Hepatocyte (in vitro differentiated cells): ENCODE measurements at regions not wholly inside any gene's neighbourhood (a gene's known extent, or its start where the extent isn't known, plus 50 kb on each side); places are given as distances from the start of the nearest gene placed in this dataset.
A peak's percentile ranks its signal among the peaks of the same experiment; 100 is the strongest.

Experiments
- DNase-seq: peaks from one replicate; pipeline ENCODE4 v3.0.0-alpha.2; 2016; ENCODE audit warnings: low spot score
- H2AFZ ChIP-seq: fragments of 200-600 bp; sonication (generic); 2 replicates; pipeline ENCODE4 v1.6.0; 2016; ENCODE audit warnings: antibody characterized with exemption, mild to moderate bottlenecking
- H3K27ac ChIP-seq: fragments of 200-600 bp; sonication (generic); 2 replicates; pipeline ENCODE4 v1.5.1; 2016; ENCODE audit warnings: mild to moderate bottlenecking
- H3K27me3 ChIP-seq: fragments of 200-600 bp; sonication (generic); 2 replicates; pipeline ENCODE4 v1.6.1; 2016
- H3K36me3 ChIP-seq: fragments of 200-600 bp; sonication (generic); replicated peaks from 2 replicates; pipeline ENCODE4 v1.5.1; 2016; ENCODE audit warnings: low read depth; ENCODE audit not compliant: insufficient read depth
- H3K4me1 ChIP-seq: fragments of 200-600 bp; sonication (generic); 2 replicates; pipeline ENCODE4 v1.5.1; 2016; ENCODE audit warnings: mild to moderate bottlenecking, moderate library complexity; ENCODE audit not compliant: insufficient read depth
- H3K4me2 ChIP-seq: fragments of 200-600 bp; sonication (generic); 2 replicates; pipeline ENCODE4 v1.6.0; 2016
- H3K4me3 ChIP-seq: fragments of 200-600 bp; sonication (generic); 2 replicates; pipeline ENCODE4 v1.5.1; 2016; ENCODE audit warnings: mild to moderate bottlenecking
- H3K79me2 ChIP-seq: fragments of 200-600 bp; sonication (generic); 2 replicates; pipeline ENCODE4 v1.6.0; 2017; ENCODE audit warnings: mild to moderate bottlenecking
- H3K9me2 ChIP-seq: fragments of 200-600 bp; sonication (generic); replicated peaks from 2 replicates; pipeline ENCODE4 v1.6.0; 2017; ENCODE audit warnings: mild to moderate bottlenecking; ENCODE audit not compliant: insufficient read depth
- H3K9me3 ChIP-seq: fragments of 200-600 bp; sonication (generic); 2 replicates; pipeline ENCODE4 v1.5.1; 2016; ENCODE audit warnings: low read depth, mild to moderate bottlenecking
- H4K20me1 ChIP-seq: fragments of 200-600 bp; sonication (generic); 2 replicates; pipeline ENCODE4 v1.6.0; 2016; ENCODE audit warnings: mild to moderate bottlenecking; ENCODE audit not compliant: insufficient read depth, poor library complexity, severe bottlenecking
- EZH2 ChIP-seq: fragments of 200-600 bp; sonication (generic); IDR thresholded peaks from 2 replicates; pipeline ENCODE4 v1.6.1; 2016; ENCODE audit warnings: antibody characterized with exemption, mild to moderate bottlenecking, borderline replicate concordance
- EZH2phosphoT487 ChIP-seq: fragments of 200-600 bp; sonication (generic); IDR thresholded peaks from one replicate; pipeline ENCODE4 v1.6.1; 2018; ENCODE audit warnings: antibody characterized with exemption, mild to moderate bottlenecking, low read depth, moderate library complexity; ENCODE audit not compliant: unreplicated experiment, severe bottlenecking
- WGBS: methylation state at CpG from one replicate; pipeline ENCODE4 v1.1.6; 2016; ENCODE audit warnings: low lambda C conversion rate; ENCODE audit errors: missing lambda C conversion rate; 5-methylcytosine and 5-hydroxymethylcytosine counted together
- TF ChIP-seq, protein P1 (sequence below): fragments of 200-600 bp; sonication (generic); IDR thresholded peaks from 2 replicates; pipeline ENCODE4 v1.5.1; 2016; ENCODE audit warnings: antibody characterized with exemption, mild to moderate bottlenecking; ENCODE audit not compliant: poor library complexity

DNA sequence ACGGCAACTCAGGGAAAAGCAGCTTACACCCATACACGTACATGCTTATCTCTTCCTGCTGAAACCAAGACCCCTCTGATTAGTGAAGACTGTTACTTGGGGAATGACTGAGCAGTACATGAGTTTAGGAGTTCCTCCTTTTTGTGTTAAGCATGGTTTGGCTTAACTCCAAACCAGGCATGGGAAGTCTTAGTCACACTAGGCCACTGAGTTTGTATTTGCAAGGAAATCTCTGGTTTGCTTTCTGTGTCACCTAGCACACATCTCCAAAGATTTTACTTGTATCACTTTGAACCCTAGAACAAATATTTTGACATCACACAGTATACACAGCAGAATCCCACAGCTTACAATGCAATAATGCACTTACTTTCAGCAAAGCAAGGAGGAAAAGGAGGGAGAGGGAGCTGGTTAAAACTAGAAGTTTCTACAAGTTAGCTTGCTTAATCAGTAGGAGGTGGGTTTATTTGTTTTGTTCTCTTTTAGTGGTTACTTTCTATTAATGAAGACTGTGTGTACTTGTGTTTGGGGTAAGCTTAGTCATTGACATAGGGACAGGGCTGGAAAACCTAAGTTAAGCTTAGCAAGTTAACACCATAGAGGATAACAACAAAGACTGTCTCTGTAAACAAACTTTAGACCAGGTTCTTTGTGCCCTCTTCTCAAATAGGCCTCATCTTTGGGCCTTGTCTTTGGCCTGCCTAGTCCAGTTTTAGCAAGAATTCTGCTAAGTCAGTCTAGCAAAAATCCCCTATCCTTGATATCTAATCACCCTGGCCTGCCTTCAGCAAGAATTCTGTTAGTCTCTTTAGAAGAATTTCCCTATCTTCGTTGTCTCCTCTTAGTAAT lies 219.4 kb downstream of the MREG start:
- TF ChIP-seq EZH2 = no peak
- TF ChIP-seq, protein P1, sequence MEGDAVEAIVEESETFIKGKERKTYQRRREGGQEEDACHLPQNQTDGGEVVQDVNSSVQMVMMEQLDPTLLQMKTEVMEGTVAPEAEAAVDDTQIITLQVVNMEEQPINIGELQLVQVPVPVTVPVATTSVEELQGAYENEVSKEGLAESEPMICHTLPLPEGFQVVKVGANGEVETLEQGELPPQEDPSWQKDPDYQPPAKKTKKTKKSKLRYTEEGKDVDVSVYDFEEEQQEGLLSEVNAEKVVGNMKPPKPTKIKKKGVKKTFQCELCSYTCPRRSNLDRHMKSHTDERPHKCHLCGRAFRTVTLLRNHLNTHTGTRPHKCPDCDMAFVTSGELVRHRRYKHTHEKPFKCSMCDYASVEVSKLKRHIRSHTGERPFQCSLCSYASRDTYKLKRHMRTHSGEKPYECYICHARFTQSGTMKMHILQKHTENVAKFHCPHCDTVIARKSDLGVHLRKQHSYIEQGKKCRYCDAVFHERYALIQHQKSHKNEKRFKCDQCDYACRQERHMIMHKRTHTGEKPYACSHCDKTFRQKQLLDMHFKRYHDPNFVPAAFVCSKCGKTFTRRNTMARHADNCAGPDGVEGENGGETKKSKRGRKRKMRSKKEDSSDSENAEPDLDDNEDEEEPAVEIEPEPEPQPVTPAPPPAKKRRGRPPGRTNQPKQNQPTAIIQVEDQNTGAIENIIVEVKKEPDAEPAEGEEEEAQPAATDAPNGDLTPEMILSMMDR = no peak
- TF ChIP-seq EZH2phosphoT487 = no peak
- Histone ChIP-seq H2AFZ (peak overlapping the region; percentile 20), H3K27ac (peak overlapping the region; percentile 79), H3K4me1 (peaks cover 23% of the 10 kb centered on the region), H3K27me3 (no peaks in the 10 kb centered on the region), H3K4me3 (no peak overlapping the region), H3K36me3 (no peaks in the 10 kb centered on the region), H3K4me2 (no peak overlapping the region), H4K20me1 (no peaks in the 10 kb centered on the region), H3K79me2 (no peaks in the 10 kb centered on the region), H3K9me3 (no peaks in the 10 kb centered on the region), H3K9me2 (no peaks in the 10 kb centered on the region)
- DNase-seq = peak; percentile 68
- 34% methylated on average over 3 of the region's 3 CpGs for WGBS

DNA sequence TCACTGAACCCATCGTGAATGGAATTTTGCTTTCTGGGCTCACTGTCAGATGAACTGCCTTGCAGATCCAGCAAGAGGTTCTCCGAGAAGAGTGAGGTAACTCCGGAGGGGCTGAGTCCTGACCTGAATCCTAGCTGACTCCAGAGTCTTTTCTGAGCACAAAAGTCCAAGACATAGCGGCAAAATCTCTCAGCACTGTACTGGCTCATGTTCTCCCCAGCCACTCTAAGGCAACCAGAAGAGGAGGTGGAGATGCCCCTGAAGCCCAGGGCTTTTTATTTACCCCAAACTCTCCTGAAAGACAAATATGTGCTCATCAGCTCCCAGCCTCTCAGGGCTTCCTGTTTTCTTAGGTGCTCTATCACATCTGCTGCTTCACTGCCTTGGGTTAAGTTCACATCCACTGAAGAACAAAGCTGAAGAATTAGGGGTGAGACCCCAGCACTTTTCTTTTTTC lies 221.8 kb downstream of the MREG start:
- Histone ChIP-seq H3K79me2 (no peaks in the 10 kb centered on the region), H4K20me1 (no peaks in the 10 kb centered on the region), H3K27ac (peak overlapping the region; percentile 32), H3K27me3 (no peaks in the 10 kb centered on the region), H3K36me3 (no peaks in the 10 kb centered on the region), H3K4me1 (peaks cover 23% of the 10 kb centered on the region), H2AFZ (no peak overlapping the region), H3K9me2 (no peaks in the 10 kb centered on the region), H3K4me3 (no peak overlapping the region), H3K9me3 (no peaks in the 10 kb centered on the region), H3K4me2 (no peak overlapping the region)
- DNase-seq = no peak
- WGBS = 70% methylated on average over 4 of the region's 4 CpGs
- TF ChIP-seq, protein P1 = no peak
- no peak for TF ChIP-seq EZH2phosphoT487
- TF ChIP-seq EZH2 = no peak

DNA sequence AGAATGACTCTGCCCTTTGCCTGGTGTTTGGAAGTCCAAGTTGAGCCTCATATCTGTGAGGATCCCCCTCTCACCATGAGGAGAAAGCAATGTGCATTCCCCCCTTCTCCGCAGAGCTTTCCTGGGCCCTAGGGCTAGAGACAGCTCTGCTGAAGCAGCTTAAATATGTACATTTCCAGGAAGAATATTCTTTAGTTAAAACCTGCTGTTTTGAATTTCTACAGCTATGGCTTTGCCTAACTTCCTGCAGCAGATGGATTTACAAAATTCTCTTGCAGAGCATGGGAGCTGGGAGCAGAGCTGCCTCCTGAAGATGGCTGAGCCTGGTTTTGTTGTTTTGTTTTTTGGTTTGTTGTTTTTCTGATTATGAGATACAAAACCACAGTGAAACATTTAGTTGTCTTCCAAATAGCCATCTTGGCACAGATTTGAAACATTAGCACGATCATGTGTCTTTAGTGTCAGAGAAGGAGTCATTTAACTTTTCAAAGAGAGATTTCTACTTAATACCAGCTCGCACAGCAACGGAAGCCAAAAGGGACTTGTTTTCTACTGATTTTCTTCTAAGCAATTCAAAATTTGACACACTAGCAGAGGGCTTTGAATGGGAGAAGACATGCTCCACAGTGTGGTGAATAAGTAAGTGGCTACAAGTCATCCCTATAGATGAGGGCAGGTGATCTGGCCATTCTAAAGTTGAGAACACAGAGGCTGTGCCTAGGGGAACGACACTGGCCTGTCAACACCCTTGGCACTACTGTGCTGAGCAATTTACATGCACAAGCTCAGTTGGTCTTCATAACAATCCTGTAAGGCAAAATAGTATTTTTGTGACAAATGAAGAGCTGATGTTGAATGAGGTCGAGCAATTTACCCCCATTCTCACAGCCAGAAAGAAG lies 222.6 kb downstream of the MREG start:
- TF ChIP-seq EZH2 (no peak), EZH2phosphoT487 (no peak)
- TF ChIP-seq, protein P1 = no peak
- no peak for DNase-seq
- no peaks in the 10 kb centered on the region for H4K20me1 ChIP-seq
- no peak overlapping the region for H3K4me2 ChIP-seq
- H3K36me3 ChIP-seq = no peaks in the 10 kb centered on the region
- 91% methylated on average over 6 of the region's 6 CpGs for WGBS
- no peak overlapping the region for H2AFZ ChIP-seq
- no peaks in the 10 kb centered on the region for H3K9me3 ChIP-seq
- no peaks in the 10 kb centered on the region for H3K27me3 ChIP-seq
- peaks cover 29% of the 10 kb centered on the region for H3K4me1 ChIP-seq
- H3K9me2 ChIP-seq = no peaks in the 10 kb centered on the region
- no peaks in the 10 kb centered on the region for H3K79me2 ChIP-seq
- peak overlapping the region; percentile 32 for H3K27ac ChIP-seq
- no peak overlapping the region for H3K4me3 ChIP-seq
